ENCODE measurements at regions not wholly inside any gene's neighbourhood (a gene's known extent, or its start where the extent isn't known, plus 50 kb on each side); places are given as distances from the start of the nearest gene placed in this dataset.

GRCh38 chr1:56390934-56391731 lies 188.2 kb downstream of the PLPP3 start:
- no peaks in the 10 kb centered on the region for H3K9me3 Mint-ChIP-seq
- no peak overlapping the region for H3K4me3 Mint-ChIP-seq
- peaks cover 5% of the 10 kb centered on the region for H3K4me1 ChIP-seq (ENCODE audit: control insufficient read depth, insufficient read depth, low read length)
- 85 to 93% methylated on average over 11 to 16 of the region's 16 CpGs for WGBS, 2 experiments (ENCODE audit: insufficient coverage in 1 of 2, insufficient read length in 1 of 2)
- H3K27ac Mint-ChIP-seq: no peak overlapping the region
- peaks cover 35% of the 10 kb centered on the region for H3K27me3 Mint-ChIP-seq (ENCODE audit: insufficient read depth)
- no peak overlapping the region for H3K27ac ChIP-seq (ENCODE audit: low read depth, low read length)
- peaks cover 1% of the 10 kb centered on the region for H3K36me3 Mint-ChIP-seq (ENCODE audit: low read depth)
- DNase-seq: no peak
- TF ChIP-seq, protein P1, sequence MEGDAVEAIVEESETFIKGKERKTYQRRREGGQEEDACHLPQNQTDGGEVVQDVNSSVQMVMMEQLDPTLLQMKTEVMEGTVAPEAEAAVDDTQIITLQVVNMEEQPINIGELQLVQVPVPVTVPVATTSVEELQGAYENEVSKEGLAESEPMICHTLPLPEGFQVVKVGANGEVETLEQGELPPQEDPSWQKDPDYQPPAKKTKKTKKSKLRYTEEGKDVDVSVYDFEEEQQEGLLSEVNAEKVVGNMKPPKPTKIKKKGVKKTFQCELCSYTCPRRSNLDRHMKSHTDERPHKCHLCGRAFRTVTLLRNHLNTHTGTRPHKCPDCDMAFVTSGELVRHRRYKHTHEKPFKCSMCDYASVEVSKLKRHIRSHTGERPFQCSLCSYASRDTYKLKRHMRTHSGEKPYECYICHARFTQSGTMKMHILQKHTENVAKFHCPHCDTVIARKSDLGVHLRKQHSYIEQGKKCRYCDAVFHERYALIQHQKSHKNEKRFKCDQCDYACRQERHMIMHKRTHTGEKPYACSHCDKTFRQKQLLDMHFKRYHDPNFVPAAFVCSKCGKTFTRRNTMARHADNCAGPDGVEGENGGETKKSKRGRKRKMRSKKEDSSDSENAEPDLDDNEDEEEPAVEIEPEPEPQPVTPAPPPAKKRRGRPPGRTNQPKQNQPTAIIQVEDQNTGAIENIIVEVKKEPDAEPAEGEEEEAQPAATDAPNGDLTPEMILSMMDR (conservative IDR thresholded peaks at IDR 0.05): no peak
- no peaks in the 10 kb centered on the region for H3K9me3 ChIP-seq (ENCODE audit: control insufficient read depth, low read length)
- no peak overlapping the region for H3K4me3 ChIP-seq (ENCODE audit: low read length)
- no peak overlapping the region for H3K9ac ChIP-seq (ENCODE audit: extremely low read depth, low read length, poor library complexity, severe bottlenecking)
- H3K27me3 ChIP-seq (ENCODE audit: control insufficient read depth, insufficient read depth, low read length, poor library complexity, severe bottlenecking): peaks cover 41% of the 10 kb centered on the region
- H3K4me1 Mint-ChIP-seq: peaks cover 31% of the 10 kb centered on the region
- H3K36me3 ChIP-seq (ENCODE audit: control insufficient read depth, insufficient read depth, low read length): no peaks in the 10 kb centered on the region

DNA sequence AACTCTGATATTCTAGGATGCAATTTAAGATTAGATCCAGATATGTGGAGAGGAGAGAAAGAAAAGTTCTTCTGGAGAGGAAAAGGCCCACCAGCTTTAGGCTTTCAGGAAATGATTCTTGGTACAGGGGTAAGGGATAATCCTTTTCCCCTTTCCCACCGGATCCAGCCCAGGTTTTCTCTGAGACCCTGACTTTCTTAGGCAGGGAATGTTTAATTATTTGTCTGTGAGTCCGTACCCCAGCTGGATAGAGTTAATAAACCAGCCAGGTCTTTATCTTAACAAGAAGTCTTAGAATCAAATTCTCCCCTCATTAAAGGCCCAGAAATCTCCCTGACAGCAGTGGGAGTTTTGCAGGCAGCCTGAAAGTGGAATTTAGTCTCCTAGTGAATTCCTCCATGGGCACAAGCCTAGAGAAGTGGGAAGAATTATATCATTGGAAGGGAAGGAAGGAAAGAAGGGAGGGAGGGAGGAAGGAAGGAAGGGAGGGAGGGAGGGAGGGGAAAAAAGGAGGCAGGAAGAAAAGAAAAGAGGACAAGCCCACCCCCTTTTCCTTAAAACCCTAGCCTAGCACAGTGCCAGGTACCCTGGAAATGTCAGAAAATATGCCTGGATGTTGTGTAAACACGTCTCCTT lies 189.0 kb downstream of the PLPP3 start:
- Mint-ChIP-seq H3K4me1 (peaks cover 26% of the 10 kb centered on the region), H3K27me3 (ENCODE audit: insufficient read depth) (peaks cover 35% of the 10 kb centered on the region), H3K4me3 (peak overlapping the region; percentile 32), H3K36me3 (ENCODE audit: low read depth) (peaks cover 1% of the 10 kb centered on the region), H3K27ac (peak overlapping the region; percentile 85), H3K9me3 (no peaks in the 10 kb centered on the region)
- Histone ChIP-seq H3K27ac (ENCODE audit: low read depth, low read length) (no peak overlapping the region), H3K4me3 (ENCODE audit: low read length) (no peak overlapping the region), H3K27me3 (ENCODE audit: control insufficient read depth, insufficient read depth, low read length, poor library complexity, severe bottlenecking) (peaks cover 34% of the 10 kb centered on the region), H3K4me1 (ENCODE audit: control insufficient read depth, insufficient read depth, low read length) (peaks cover 3% of the 10 kb centered on the region), H3K36me3 (ENCODE audit: control insufficient read depth, insufficient read depth, low read length) (no peaks in the 10 kb centered on the region), H3K9ac (ENCODE audit: extremely low read depth, low read length, poor library complexity, severe bottlenecking) (no peak overlapping the region), H3K9me3 (ENCODE audit: control insufficient read depth, low read length) (no peaks in the 10 kb centered on the region)
- TF ChIP-seq, protein P1 (conservative IDR thresholded peaks at IDR 0.05): no peak
- DNase-seq: peak; percentile 86
- WGBS, 2 experiments (ENCODE audit: insufficient coverage in 1 of 2, insufficient read length in 1 of 2): 54% methylated on average over 3 of the region's 3 CpGs; no CpG with 5 or more reads in 1 of the 2 experiments

DNA sequence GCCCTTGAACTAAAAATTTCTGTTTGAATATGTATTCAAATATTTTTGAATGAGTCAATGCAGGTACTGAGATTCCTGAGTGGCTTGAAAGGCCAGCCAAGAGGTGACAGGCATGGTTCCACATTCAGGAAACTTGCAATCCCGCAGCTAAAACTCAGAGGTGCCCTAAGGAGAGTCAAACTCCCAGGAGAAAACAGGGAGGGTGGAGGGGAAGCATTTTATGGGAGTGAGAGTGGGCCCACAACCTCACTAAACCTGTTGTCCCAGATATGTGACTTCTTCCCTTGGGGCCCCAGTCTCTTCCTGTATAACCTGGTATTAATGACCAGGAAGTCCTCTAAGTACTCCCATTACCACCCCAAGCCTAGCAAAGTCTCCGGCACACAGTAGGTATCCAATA lies 189.6 kb downstream of the PLPP3 start:
- H3K4me3 ChIP-seq (ENCODE audit: low read length): no peak overlapping the region
- H3K27ac Mint-ChIP-seq: no peak overlapping the region
- H3K9me3 Mint-ChIP-seq: no peaks in the 10 kb centered on the region
- H3K36me3 ChIP-seq (ENCODE audit: control insufficient read depth, insufficient read depth, low read length): no peaks in the 10 kb centered on the region
- DNase-seq: no peak
- peaks cover 1% of the 10 kb centered on the region for H3K36me3 Mint-ChIP-seq (ENCODE audit: low read depth)
- peaks cover 3% of the 10 kb centered on the region for H3K4me1 ChIP-seq (ENCODE audit: control insufficient read depth, insufficient read depth, low read length)
- peaks cover 34% of the 10 kb centered on the region for H3K27me3 ChIP-seq (ENCODE audit: control insufficient read depth, insufficient read depth, low read length, poor library complexity, severe bottlenecking)
- TF ChIP-seq, protein P1 (conservative IDR thresholded peaks at IDR 0.05): no peak
- peaks cover 26% of the 10 kb centered on the region for H3K4me1 Mint-ChIP-seq
- no peaks in the 10 kb centered on the region for H3K9me3 ChIP-seq (ENCODE audit: control insufficient read depth, low read length)
- no peak overlapping the region for H3K27ac ChIP-seq (ENCODE audit: low read depth, low read length)
- 87% methylated on average over 2 of the region's 2 CpGs; no CpG with 5 or more reads in 1 of the 2 experiments for WGBS, 2 experiments (ENCODE audit: insufficient coverage in 1 of 2, insufficient read length in 1 of 2)
- peaks cover 35% of the 10 kb centered on the region for H3K27me3 Mint-ChIP-seq (ENCODE audit: insufficient read depth)
- no peak overlapping the region for H3K4me3 Mint-ChIP-seq
- H3K9ac ChIP-seq (ENCODE audit: extremely low read depth, low read length, poor library complexity, severe bottlenecking): no peak overlapping the region

All from endodermal cell (in vitro differentiated cells).